OCI-M1 (cell line): ENCODE measurements at regions not wholly inside any gene's neighbourhood (a gene's known extent, or its start where the extent isn't known, plus 50 kb on each side); places are given as distances from the start of the nearest gene placed in this dataset.

Experiments
- DNase-seq: peaks from one replicate; lab custom pipeline; 2025; lab: John Stamatoyannopoulos, UW

DNA sequence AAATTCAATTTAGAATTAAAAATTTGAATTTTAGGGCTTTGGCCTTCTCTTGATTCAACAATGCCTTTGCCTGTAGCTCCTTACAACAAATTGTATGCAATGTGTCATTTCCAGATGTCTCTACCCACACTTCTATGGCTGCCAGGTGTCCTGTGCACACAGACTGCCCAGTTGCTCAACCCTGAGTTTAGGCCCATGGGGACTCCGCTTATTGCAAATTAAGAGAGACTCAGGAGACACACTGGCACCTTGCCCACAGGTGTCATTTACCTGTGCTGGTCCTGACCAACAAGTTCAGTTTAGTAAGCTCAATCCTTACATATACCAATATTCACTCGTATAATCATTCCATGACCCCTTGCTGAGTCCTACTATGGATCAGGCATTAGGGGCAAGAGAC lies 236.1 kb downstream of the OMA1 start:
- no peak for DNase-seq

DNA sequence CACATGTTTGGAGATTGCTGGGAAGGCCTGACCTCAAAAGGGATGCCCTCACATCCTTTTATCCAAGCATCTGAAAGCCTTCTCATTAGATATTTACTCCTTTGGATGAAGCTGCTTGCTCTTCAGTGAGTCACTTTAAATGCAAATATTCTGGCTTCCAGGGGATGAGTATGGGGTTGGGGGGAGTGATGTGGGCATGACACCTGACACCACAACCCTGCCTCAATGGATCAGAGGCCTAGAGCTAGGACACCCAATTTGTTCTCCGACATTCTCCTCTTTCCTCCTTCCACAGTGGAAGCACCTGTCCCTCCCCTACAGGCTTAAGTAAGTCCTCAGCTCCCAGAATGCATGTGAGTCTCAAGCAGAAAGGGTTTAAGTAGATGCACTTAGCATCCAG lies 238.3 kb downstream of the OMA1 start:
- DNase-seq = no peak

DNA sequence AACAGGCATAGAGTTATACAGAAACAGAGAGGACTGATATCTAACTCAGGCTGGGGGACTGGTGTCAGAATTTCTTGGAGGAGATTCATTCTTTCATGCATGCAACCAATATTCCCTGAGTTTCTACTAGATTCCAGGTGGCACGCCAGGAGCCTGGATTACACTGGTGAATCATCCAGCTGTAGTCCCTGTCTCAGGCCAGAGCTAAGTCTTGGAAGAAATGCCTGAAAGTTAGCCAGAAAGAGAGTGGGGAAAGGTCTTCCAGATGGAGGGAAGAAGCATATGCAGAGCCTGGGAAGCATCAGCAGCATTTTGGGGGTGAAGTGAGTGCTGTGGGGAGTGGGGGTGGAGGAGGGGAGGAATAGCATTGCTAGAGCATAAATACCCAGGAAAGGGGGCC lies 239.1 kb downstream of the OMA1 start:
- no peak for DNase-seq

DNA sequence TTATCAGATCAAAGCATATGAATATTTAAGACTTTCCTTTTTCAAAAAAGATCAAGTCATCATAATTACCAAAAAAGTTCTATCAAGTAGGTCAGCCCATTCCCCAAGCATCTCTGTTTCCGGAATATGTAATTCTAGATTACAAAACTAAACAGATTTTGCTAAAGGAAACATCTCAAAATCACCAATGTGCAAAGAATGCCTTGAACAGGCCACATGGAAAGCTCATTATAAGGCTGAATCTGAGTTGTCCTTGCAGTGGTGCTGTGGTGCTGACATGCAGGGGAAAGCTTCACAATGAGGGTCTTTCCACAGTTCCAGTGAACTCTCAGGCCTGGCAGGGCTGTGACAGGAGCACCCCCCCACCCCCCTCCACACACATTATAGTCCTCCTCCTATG lies 240.9 kb downstream of the OMA1 start:
- no peak for DNase-seq

DNA sequence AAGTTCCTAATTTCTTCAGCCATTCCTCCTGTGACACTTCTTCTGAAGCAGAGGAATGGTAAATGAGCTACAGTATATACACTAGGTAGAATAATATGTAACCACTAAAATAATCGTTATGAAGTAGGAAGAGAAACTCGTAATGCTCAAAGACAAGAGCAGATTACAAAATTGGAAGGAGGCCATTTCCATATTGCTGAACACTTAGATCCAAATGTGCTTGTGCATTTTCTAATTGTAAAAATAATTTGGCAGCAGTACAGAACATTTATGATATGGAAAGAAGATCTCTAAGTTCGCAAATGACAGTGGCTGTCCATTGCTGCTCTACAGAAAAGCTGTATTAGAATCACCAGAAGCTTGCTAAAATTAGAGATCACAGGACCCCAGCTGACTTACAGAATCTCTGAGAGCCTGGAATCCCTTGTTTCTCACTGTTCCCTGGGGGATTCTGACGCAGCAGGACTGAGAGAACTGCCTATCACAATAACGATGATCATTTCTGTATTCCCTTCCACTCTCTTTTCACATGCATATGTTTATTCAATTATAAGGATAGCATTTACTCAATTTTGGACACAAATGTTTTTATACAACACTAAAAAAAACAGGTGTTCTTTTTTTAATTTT lies 242.1 kb downstream of the OMA1 start:
- DNase-seq = no peak

DNA sequence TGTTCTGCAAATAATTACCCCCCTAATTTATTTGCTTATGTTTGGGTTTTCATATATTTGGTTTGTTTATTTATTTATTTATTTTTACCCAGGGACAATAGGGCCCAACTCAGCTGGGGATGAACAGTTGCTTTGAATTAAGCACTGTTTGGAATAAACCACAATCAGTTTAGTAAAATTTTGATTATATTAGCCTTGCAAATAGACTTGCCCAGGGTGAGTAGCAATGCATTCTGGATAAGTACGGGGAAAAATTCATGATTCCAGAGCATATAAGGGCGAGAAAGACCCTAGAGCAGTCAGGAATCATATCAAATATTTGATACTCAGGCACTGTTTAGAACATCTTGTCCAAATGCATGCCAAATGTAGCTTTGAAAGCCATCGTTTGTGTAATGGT lies 242.7 kb downstream of the OMA1 start:
- DNase-seq = no peak

DNA sequence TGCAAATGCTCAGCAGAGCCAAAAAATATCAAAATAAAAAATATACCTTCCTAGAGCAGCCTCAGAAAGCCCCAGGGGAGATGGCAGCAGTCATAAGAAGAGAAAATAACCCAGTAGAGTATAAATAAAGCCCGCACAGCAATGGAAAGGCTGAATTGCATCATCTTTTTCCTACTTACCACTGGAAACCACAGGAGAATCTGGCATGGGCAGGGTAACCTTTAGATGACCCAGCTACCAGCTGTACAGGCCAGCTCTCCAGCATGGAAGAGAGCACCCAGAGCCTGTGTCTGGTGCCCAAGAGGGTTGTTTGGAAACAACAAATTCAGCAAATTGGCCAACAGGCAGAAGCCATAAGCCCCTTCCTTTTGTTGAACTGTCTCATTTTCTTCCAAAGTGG lies 253.1 kb downstream of the OMA1 start:
- DNase-seq = peak; percentile 15

DNA sequence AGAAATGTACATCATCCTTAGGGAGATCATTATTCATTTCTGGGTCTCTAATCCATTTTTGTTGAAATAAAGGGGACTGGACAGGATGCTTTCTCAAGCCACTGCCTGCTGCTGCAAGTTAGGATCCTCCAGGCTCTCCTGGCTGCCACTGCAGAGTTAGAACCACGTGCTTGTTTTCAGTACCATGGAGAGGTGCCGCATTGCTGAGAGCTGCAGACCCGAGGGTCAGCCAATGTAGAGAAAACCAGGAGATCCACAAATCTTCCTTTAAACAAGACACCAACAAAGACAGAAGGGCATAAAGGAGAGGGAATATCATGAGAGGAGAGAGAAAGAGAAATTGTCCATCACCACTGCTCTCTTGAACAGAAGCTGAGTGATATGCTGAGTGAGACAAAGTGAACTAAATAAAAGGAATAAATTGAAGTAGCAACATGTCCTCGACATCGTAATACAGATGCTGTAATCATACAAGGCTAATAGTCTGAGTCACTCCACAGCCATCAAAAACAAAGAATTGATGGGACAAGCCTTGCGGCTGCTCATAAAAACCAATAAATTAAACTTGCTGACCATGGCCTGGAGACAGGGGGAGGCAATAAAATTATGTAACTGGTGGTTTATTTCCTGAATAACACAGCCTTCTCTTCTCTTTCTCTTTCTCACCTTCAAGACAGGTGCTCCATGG lies 255.7 kb downstream of the OMA1 start:
- peak; percentile 43 for DNase-seq

DNA sequence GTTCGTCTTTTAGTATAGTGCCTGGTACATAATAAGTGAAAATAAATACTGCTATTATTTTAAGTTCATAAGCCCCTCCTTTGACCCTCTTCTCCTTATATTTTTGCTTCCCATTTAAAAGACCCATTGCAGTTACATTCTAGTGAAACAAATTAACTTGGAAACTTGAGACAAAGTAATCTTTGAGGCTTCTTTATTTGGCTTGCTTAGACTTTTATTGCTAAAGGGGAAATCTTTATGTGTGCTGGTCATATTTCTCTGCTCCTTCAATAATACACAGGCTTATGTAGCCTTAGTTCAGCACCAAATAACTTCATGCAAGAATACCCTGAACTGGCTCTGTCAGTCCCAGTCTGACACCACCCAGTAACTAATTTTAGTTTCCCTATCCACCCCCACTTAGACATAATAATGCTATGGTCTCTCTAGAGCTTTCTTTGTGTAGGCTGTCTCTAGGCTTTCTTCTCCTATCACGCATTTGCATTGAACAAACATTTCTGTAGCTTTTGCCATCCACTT lies 257.8 kb downstream of the OMA1 start:
- DNase-seq = no peak

DNA sequence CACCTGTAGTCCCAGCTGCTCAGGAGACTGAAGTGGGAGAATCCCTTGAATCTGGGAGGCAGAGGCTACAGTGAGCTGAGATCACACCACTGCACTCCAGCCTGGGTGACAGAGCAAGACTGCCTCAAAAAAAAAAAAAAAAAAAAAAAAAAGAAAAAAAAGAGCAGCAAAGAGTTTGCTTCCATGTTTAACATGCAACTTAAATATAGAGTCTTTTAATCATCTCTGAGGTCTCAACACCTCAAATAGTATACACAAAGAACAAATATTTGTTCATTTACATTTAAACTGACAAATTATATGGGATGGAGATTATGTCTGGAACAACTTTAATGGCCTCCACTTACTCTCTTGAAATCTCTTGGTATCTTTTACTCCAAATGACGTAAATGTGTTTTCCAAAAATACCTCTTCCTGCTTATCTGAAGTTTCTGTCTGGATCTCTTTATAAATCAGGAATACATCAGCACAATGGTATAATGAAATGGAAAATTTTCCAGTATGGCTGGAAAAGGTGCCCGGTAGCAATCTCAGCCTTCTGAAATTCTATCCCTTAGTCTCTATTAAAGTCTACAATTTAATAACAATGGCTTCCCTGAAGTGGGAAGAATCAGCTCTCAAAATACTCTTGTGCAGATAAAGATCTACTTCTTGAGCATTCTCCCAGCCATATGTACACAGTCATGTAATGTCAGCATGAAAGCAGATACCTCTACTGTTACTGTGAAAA lies 258.5 kb downstream of the OMA1 start:
- no peak for DNase-seq

DNA sequence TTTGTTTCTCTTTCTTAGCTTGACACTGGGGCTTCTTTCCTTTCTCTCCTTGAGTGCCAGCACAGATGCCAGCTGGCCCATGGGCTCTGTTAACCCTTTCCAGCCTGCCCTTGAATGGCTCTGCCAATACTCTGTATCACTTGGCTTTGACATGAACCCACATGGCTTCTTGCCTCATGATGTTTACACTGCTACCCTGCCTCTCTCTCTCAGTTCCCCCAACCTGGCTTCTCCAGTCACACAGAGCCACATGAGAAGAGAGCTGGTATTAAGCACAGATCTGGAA lies 262.4 kb downstream of the OMA1 start:
- no peak for DNase-seq

DNA sequence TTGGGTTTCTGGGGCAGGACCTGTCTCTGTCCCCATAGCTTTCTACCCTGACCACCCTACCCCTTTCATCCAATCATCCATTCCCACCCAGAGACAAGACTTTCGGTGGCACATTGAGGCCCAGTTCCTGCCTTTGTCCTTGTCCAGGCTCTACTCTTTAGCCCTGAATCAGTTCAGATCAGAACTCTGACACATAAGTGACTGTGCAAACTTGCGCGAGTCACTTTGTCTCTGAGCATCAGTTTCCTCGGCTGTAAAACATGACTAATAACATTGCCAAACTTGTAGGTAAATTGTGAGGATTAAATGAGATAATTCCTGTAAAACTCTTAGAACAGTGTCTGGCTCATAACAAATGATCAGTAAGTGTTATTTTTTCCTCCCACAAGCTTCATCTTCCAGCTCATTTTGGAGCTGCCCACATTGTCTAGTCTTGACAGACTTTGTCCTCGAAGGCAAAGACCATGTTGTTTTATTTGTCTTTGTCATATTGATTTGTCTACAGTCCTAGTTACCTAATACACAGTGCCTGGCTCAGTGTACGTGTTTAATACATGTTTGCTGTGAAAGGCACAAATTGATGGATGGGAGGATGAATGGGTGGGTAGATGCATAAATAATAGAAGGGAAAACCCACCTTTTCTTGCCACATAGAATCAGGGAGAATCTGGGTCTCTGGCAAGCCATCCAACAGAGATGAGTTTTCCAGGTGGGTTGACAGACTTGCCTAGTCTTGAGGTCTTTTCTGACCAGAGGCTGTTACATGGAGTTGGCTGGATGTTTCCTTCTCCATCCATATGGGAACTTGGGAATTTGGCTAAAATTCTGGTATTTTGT lies 262.9 kb downstream of the OMA1 start:
- DNase-seq = no peak

DNA sequence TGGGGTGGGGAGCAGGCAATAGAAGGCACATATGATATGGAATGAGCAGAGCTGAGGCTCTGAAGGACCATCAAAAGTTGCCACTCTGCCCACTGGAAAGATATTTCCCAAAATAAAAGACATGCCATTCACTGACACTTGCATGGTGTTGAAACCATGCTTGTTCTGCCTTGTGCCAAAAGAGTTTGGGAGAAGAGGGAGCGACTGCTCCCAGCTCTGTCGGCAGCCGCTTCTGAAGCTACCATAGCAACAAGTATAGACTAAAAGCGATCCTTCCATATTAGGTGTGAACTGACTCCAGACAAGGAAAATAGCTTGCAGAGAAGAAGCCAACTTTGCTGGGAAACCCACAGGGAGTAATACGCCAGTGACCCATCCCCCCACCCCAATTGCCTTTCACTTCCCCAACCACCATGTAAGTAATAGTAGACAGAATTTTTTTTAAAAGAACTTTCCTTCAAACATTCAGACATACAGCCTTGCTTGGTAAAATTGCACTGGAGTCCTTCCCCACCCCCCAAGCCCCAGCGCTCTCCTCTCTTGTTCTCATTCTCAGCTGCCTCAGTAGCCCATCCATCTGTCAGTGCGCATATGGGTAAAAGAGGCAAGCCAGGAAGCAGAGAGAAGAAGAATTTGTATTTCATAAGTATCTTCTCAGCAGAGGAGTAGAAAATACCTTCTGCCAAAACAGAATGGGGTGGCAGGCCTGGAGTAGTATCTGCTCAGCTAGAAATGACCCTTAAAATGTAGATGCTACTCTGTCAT lies 263.7 kb downstream of the OMA1 start:
- no peak for DNase-seq

DNA sequence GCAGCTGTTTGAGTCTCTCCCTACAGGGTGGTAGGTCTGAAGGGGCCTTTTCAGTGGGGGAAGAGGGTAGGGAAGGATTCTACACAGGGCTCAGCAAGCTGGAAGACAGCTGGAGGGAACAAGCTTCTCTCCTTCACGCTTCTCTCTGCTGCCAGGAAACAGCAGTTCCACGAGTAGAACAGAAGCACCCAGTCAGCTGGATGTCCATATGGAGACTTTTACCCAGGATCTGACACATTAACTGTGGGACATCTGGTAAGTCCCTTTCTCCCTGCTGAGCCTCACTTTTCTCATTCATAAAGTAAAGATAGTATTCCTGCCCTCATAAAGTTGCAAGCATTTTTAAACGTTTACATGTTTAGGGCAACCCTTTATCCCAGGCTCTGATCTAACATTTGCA lies 280.3 kb downstream of the OMA1 start:
- DNase-seq = no peak

DNA sequence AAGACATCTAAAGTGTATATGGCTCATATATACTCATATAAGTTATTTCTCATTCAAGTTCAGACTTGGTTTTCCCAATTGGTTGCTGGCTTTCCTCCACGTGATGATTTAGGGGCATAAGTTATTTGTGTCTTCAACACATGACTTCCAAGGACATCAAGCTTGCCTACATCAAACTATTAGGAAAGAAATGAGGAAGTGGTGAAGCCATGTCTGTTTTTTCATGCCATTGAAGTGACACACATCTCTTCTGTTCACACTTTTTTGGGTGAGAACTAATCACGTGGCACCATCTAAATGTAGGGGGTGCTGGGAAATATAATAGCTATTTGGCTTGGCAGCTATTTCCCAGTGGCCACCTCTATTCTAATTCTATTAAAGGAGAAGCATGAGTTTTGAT lies 282.1 kb downstream of the OMA1 start:
- DNase-seq = no peak

DNA sequence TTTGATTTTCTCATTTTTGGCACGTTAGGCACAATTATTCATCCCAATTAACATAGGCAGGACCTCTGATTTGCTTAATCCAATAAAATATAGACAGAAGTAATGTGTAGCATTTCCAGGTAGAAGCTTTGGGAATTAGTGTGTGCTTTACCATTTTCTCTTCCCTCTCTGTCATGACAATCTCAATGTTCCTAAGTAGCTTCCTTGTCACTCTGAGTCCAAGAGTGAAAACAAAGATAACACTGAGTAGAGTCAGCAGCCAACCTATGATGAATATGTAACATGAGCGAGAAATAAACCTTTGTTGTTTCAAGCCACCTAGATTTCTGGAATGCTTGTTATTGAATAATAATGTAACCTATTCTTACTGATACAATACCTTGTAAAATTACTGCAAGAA lies 283.8 kb downstream of the OMA1 start:
- no peak for DNase-seq

DNA sequence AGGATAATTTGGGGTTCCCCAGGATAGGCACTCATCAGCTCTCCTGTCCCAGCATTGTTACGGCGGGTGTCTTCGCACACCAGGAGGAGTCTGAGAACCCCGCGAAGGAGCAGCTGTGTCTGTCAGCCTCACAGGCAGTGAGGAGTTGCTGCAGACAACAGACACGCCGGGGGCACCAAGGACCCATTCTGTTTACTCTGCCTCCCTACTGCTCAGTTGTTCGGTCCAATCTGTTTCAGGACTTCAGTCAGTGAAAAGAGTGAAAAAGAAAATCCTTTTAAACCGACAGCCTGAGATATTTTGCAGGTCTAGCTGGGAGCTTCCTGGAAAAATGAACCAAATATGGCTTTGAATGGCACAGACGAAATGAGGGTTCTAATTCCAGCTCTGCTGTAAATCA lies 288.4 kb downstream of the OMA1 start:
- no peak for DNase-seq

DNA sequence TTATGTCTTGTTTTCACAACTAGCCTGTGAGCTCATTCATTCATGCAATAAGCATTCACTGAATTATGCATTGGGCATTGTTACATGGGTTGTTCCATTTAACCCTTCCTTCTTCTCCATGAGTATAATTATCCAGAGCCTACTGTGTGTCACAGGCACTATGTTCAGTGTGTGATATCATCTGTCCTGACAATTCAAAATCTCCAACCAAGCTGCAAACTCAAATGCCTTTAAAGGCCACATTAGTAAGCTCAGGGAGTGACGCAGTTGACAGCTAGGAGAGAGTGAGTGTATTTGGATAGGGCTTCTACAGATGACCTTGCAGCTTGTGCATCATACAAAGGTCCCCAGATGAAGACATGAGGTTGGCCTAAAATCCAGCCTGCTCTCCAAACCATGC lies 289.5 kb downstream of the OMA1 start:
- no peak for DNase-seq

DNA sequence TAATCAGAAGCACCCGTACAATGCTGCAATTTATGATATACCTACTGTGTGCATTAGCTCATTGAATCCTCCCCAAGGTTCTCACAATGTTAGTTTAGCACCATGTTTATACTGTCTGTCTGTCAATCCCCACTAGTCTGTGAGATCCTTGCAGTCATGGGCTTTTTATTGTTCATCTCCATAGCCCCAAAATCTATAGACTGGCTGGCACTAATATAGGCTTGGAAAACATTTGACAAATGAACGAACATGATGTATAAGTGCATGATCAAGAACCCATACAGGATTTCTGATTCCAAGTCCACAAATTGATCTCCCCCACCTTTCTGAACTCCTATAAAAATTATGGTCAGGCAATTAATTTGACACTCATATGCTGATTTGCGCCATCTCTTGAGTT lies 290.0 kb downstream of the OMA1 start:
- no peak for DNase-seq

DNA sequence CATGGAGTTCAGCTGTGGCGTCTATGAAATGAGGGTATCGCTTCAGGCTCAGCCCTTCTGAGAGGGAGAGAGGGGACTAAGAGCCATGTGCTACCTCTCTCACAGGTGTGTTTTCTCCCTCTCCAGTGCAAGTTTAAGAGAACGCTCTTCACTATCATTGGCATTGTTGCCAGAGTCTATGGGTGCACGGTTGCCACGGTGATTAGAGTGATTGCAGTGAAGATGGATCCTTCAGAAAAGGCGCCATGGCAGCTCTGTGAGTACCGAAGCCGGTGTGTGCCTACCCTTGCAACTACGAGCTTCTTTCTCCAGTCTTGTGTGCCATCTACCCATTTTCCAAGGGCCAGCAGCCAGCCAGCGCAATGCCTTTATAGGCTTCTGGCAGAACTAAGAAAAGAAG lies 290.5 kb downstream of the OMA1 start:
- no peak for DNase-seq

DNA sequence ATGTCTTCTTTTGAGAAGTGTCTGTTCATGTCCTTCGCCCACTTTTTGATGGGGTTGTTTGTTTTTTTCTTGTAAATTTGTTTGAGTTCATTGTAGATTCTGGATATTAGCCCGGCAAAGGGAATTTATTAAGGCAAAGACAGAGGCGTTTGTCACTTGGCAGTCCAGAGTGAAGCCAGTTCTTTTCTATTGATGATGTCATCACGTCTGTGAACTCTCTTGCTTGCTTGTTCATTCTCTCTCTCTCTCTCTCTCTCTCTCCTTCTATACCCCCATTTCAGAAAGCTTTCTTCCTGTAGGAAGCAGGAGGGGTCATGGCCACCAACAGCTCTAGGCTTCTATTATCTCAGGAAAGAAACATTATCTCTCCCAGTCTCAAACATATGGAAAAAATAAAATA lies 291.3 kb downstream of the OMA1 start:
- DNase-seq = no peak
